ENCODE measurements at regions not wholly inside any gene's neighbourhood (a gene's known extent, or its start where the extent isn't known, plus 50 kb on each side); places are given as distances from the start of the nearest gene placed in this dataset.
"Not testable (repeated sequence)": the region's sequence is repeated elsewhere in the genome, so short reads cannot be mapped to it uniquely, and the experiment has no call there.

DNA sequence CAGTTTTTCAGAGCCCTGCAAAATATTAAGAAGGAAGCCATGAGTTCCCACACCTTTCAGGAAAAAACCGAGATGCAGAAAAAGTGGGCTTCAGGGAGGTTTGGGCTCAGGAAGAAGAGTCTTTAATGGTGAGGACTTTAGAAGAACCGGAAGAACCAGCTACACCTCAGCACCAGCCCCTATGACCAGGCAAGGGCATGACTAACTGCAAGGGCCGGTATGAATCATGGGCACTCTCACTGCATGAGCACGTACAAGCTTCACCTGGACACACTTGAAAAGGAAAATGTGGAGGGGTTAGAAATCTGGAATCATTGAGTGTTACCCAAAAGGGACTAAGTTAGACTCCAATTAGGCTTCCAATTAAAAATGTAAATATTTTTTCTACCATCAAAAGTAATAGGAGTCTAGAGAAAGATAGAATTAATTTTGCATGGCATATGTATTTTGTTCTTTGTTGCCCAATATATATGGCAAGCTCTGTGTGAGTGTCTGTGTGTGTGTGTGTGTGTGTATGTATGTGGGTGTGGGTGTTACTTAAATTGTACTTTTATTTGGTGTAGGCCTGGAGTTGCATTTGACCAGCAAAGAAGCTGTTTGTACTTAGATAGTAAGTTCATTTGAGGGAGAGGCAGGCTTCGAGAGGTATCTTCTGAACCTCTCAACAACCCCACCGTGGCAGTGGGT lies 66.5 kb upstream of the THUMPD2 start:
- Mint-ChIP-seq H3K4me1 (no peaks in the 10 kb centered on the region), H3K9me3 (ENCODE audit: low read depth) (no peaks in the 10 kb centered on the region), H3K27me3 (peaks cover 8% of the 10 kb centered on the region), H3K27ac (no peak overlapping the region), H3K4me3 (no peak overlapping the region), H3K36me3 (ENCODE audit: low read depth) (no peaks in the 10 kb centered on the region)
- ChIA-PET CTCF (interaction anchor here (0.5 to 1.3 kb wide), 2 partner anchors 8 to 1853 kb away, joined by 3 to 4 read pairs; no protein-coding TSS in a partner anchor), POLR2A (no interaction called here)
- ATAC-seq (peak; percentile 33), DNase-seq (no peak)
- intact Hi-C loops (cut with DNase I, micrococcal nuclease) = no loop called here

DNA sequence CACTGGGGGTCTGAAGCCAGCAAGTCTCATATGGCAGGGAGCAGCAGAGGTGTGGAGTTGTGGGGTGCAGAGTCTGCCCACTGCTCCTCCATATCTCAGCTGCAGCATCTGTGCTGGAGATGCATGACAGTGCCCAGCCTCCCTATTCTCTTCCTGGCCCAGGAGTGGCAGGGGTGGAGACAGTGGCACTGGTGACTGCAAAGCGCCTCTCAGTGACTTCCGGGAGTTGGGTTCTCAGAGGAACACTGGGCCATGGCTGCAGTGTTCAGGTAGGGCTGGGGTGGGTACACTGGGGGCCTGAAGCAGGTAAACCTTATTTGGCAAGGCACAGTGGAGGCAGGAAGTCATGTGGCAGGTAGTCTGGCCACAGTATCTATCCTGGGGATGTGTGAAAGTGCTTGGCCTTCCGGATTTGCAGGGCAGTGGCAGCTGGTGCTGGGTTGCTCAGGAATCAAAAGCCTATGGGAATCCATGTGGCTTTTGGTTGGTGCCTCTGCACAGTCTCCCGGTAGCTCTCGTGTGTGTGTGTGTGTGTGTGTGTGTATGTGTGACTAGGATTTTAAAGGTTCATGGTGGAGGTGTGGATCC lies 60.3 kb upstream of the THUMPD2 start:
- Mint-ChIP-seq H3K36me3 (ENCODE audit: low read depth) (no peaks in the 10 kb centered on the region), H3K4me1 (no peaks in the 10 kb centered on the region), H3K27ac (no peak overlapping the region), H3K4me3 (no peak overlapping the region), H3K27me3 (peaks cover 4% of the 10 kb centered on the region), H3K9me3 (ENCODE audit: low read depth) (peaks cover 8% of the 10 kb centered on the region)
- ATAC-seq (no peak), DNase-seq (no peak)
- ChIA-PET POLR2A (no interaction called here), CTCF (no interaction called here)
- intact Hi-C loops (cut with DNase I, micrococcal nuclease) = no loop called here

DNA sequence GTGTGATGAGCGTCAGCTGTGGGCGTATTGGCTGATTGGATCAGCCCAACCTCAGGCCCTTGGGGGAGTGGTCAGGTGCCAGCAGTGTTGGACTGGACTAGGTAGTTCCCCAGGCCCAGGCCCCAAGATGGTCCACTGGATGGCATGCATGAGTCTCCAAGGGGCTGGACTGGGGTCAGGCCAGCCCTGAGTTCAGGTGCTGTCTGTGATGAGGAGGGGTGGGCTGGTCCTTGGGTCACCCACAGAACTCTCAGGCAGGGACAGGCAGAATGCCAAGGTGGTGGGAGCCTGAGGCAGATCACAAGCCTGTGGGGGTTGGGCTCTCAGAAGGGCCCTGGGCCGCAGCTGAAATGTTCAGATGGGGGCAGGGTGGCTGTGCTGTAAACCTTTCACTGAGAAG lies 59.5 kb upstream of the THUMPD2 start:
- intact Hi-C loops (cut with DNase I, micrococcal nuclease) = no loop called here
- ATAC-seq (no peak), DNase-seq (no peak)
- Mint-ChIP-seq H3K36me3 (ENCODE audit: low read depth) (no peaks in the 10 kb centered on the region), H3K9me3 (ENCODE audit: low read depth) (peaks cover 8% of the 10 kb centered on the region), H3K4me1 (no peaks in the 10 kb centered on the region), H3K27ac (no peak overlapping the region), H3K27me3 (peaks cover 4% of the 10 kb centered on the region), H3K4me3 (no peak overlapping the region)
- ChIA-PET POLR2A (no interaction called here), CTCF (no interaction called here)

GRCh38 chr2:39837856-39838453 lies 58.9 kb upstream of the THUMPD2 start:
- Mint-ChIP-seq H3K27ac (no peak overlapping the region), H3K4me3 (no peak overlapping the region), H3K27me3 (peaks cover 4% of the 10 kb centered on the region), H3K9me3 (ENCODE audit: low read depth) (peaks cover 8% of the 10 kb centered on the region), H3K36me3 (ENCODE audit: low read depth) (no peaks in the 10 kb centered on the region), H3K4me1 (no peaks in the 10 kb centered on the region)
- DNase-seq (peak; percentile 32), ATAC-seq (peak; percentile 47)
- POLR2A ChIA-PET = no interaction called here
- intact Hi-C loops (cut with DNase I, micrococcal nuclease) = no loop called here
- CTCF ChIA-PET = interaction anchor here (0.6 to 1.7 kb wide), 5 partner anchors 8 to 243 kb away, joined by 3 to 5 read pairs (median 4); no protein-coding TSS in a partner anchor

- peaks cover 8% of the 10 kb centered on the region for H3K9me3 Mint-ChIP-seq (ENCODE audit: low read depth)
- ATAC-seq (no peak), DNase-seq (no peak)
- no peaks in the 10 kb centered on the region for H3K4me1 Mint-ChIP-seq
- intact Hi-C loops (cut with DNase I, micrococcal nuclease) = no loop called here
- CTCF ChIA-PET = interaction anchor here (0.6 to 1.7 kb wide), 4 partner anchors 16 to 129 kb away, joined by 3 to 5 read pairs (median 4); no protein-coding TSS in a partner anchor
- H3K27me3 Mint-ChIP-seq = peaks cover 2% of the 10 kb centered on the region
- no peak overlapping the region for H3K27ac Mint-ChIP-seq
- no peaks in the 10 kb centered on the region for H3K36me3 Mint-ChIP-seq (ENCODE audit: low read depth)
- POLR2A ChIA-PET = no interaction called here
- H3K4me3 Mint-ChIP-seq = no peak overlapping the region
Observed at GRCh38 chr2:39836638-39837037, 57.6 kb upstream of the THUMPD2 start.

GRCh38 chr2:39834426-39834825 lies 55.4 kb upstream of the THUMPD2 start:
- ChIA-PET CTCF (no interaction called here), POLR2A (no interaction called here)
- no peaks in the 10 kb centered on the region for H3K36me3 Mint-ChIP-seq (ENCODE audit: low read depth)
- H3K4me1 Mint-ChIP-seq = no peaks in the 10 kb centered on the region
- no peak for DNase-seq
- peaks cover 8% of the 10 kb centered on the region for H3K9me3 Mint-ChIP-seq (ENCODE audit: low read depth)
- peaks cover 4% of the 10 kb centered on the region for H3K27me3 Mint-ChIP-seq
- ATAC-seq = no peak
- intact Hi-C loops (cut with DNase I, micrococcal nuclease) = no loop called here
- no peak overlapping the region for H3K4me3 Mint-ChIP-seq
- no peak overlapping the region for H3K27ac Mint-ChIP-seq

- H3K36me3 Mint-ChIP-seq (ENCODE audit: low read depth); H3K27ac Mint-ChIP-seq; H3K4me1 Mint-ChIP-seq; POLR2A ChIA-PET; CTCF ChIA-PET; ATAC-seq; H3K9me3 Mint-ChIP-seq (ENCODE audit: low read depth); intact Hi-C loops (cut with DNase I, micrococcal nuclease); DNase-seq; H3K4me3 Mint-ChIP-seq; H3K27me3 Mint-ChIP-seq: not testable (repeated sequence)
Observed at GRCh38 chr2:39830610-39831009, 51.6 kb upstream of the THUMPD2 start.

Data from activated CD4-positive, alpha-beta T cell treated with anti-CD3 and anti-CD28 coated beads for 36 hours (primary cell).